ENCODE measurements at regions not wholly inside any gene's neighbourhood (a gene's known extent, or its start where the extent isn't known, plus 50 kb on each side); places are given as distances from the start of the nearest gene placed in this dataset.

DNA sequence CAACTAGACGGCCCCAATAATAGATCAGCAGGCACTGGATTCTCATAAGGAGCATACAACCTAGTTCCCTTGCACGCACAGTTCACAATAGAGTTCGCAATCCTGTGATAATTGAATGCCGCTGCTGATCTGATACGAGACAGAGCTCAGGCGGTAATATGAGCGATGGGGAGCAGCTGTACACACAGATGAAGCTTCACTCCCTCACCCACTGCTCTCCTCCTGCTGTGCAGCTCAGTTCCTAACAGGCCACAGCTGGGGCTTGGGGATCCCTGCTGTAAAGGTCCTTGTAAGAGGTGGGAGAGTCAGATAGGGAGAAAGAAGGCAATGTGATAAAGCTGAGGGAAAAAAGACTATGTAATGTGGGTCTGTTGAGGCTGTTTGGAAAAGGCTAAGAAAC, 577.5 kb downstream of the RBFOX1 start:
- TF ChIP-seq, protein P1, sequence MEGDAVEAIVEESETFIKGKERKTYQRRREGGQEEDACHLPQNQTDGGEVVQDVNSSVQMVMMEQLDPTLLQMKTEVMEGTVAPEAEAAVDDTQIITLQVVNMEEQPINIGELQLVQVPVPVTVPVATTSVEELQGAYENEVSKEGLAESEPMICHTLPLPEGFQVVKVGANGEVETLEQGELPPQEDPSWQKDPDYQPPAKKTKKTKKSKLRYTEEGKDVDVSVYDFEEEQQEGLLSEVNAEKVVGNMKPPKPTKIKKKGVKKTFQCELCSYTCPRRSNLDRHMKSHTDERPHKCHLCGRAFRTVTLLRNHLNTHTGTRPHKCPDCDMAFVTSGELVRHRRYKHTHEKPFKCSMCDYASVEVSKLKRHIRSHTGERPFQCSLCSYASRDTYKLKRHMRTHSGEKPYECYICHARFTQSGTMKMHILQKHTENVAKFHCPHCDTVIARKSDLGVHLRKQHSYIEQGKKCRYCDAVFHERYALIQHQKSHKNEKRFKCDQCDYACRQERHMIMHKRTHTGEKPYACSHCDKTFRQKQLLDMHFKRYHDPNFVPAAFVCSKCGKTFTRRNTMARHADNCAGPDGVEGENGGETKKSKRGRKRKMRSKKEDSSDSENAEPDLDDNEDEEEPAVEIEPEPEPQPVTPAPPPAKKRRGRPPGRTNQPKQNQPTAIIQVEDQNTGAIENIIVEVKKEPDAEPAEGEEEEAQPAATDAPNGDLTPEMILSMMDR (IDR thresholded peaks at IDR 0.05): no peak
- TF ChIP-seq EZH2 (IDR thresholded peaks at IDR 0.05; ENCODE audit: borderline replicate concordance, insufficient read depth, low read depth, low read length, poor library complexity, severe bottlenecking): no peak
